PC-3 (cell line): ENCODE measurements at regions not wholly inside any gene's neighbourhood (a gene's known extent, or its start where the extent isn't known, plus 50 kb on each side); places are given as distances from the start of the nearest gene placed in this dataset.

Source experiments
- ATAC-seq: fragments of 200-7000 bp; cut with Tn5 transposase; 2 replicates; pipeline ENCODE4 v1.9.1; 2020; ENCODE audit warnings: mild to moderate bottlenecking, moderate library complexity
- BruUV-seq: library from RNA; stranded (reverse); fragments of 400-500 nt; replicated peaks from 2 replicates; lab custom pipeline; 2021; lab: Mats Ljungman, UMichigan
- CTCF ChIA-PET: fragments of 300-600 bp; sonication (Branson Sonifier 250); formaldehyde crosslinking; loops from one replicate; lab custom pipeline; 2022; ENCODE audit warnings: antibody characterized with exemption; lab: Charles Lee
- POLR2A ChIA-PET: fragments of 300-600 bp; sonication (Branson Sonifier 250); formaldehyde crosslinking; loops from one replicate; lab custom pipeline; 2022; ENCODE audit warnings: antibody characterized with exemption; ENCODE audit not compliant: unreplicated experiment; lab: Charles Lee
- DNase-seq: peaks from one replicate; pipeline ENCODE4 v3.0.0-alpha.2; 2015
- H2AFZ ChIP-seq: fragments of 300-600 bp; sonication (generic); 2 replicates; pipeline ENCODE4 v1.6.0; 2016; ENCODE audit warnings: antibody characterized with exemption, low read length
- H3F3A ChIP-seq: fragments of 300-600 bp; sonication (generic); one replicate; pipeline ENCODE4 v1.6.0; 2017; ENCODE audit warnings: antibody characterized with exemption, low read length, control low read depth, mild to moderate bottlenecking; ENCODE audit not compliant: unreplicated experiment
- H3K27ac ChIP-seq: fragments of 300-600 bp; sonication (generic); 2 replicates; pipeline ENCODE4 v1.5.1; 2016; ENCODE audit warnings: mild to moderate bottlenecking, low read length
- H3K27me3 ChIP-seq: fragments of 300-600 bp; sonication (generic); 2 replicates; pipeline ENCODE4 v1.6.1; 2016; ENCODE audit warnings: low read length, mixed read lengths
- H3K36me3 ChIP-seq: fragments of 300-600 bp; sonication (generic); 2 replicates; pipeline ENCODE4 v1.6.1; 2016; ENCODE audit warnings: low read depth, mixed run types, low read length, mixed read lengths
- H3K4me1 ChIP-seq: fragments of 300-600 bp; sonication (generic); 2 replicates; pipeline ENCODE4 v1.5.1; 2016; ENCODE audit warnings: low read length; ENCODE audit not compliant: insufficient read depth
- H3K4me2 ChIP-seq: fragments of 300-600 bp; sonication (generic); 2 replicates; pipeline ENCODE4 v1.6.0; 2016; ENCODE audit warnings: low read length
- H3K4me3 ChIP-seq: fragments of 300-600 bp; sonication (generic); 2 replicates; pipeline ENCODE4 v1.5.1; 2016; ENCODE audit warnings: mild to moderate bottlenecking, low read length, mixed read lengths
- H3K79me2 ChIP-seq: fragments of 300-600 bp; sonication (generic); 2 replicates; pipeline ENCODE4 v1.6.1; 2017; ENCODE audit warnings: low read length, mixed read lengths
- H3K9ac ChIP-seq: fragments of 300-600 bp; sonication (generic); 2 replicates; pipeline ENCODE4 v1.6.0; 2016; ENCODE audit warnings: mild to moderate bottlenecking, low read length
- H3K9me2 ChIP-seq: fragments of 300-600 bp; sonication (generic); replicated peaks from 2 replicates; pipeline ENCODE4 v1.6.1; 2016; ENCODE audit warnings: mixed run types, low read length, mixed read lengths
- H3K9me3 ChIP-seq: fragments of 300-600 bp; sonication (generic); 2 replicates; pipeline ENCODE4 v1.6.1; 2016; ENCODE audit warnings: low read length, mixed read lengths
- H4K20me1 ChIP-seq: fragments of 300-600 bp; sonication (generic); 2 replicates; pipeline ENCODE4 v1.6.1; 2016; ENCODE audit warnings: low read length, mixed read lengths
- CTCF ChIP-seq: fragments of 300-600 bp; sonication (generic); conservative IDR thresholded peaks from 2 replicates; pipeline ENCODE4 v1.5.1; 2017; ENCODE audit warnings: antibody characterized with exemption, low read depth, mild to moderate bottlenecking, low read length
- EZH2 ChIP-seq: fragments of 300-600 bp; sonication (generic); IDR thresholded peaks from one replicate; pipeline ENCODE4 v1.6.1; 2017; ENCODE audit warnings: antibody characterized with exemption, mild to moderate bottlenecking, low read length; ENCODE audit not compliant: unreplicated experiment
- EZH2phosphoT487 ChIP-seq: fragments of 300-600 bp; sonication (generic); IDR thresholded peaks from 2 replicates; pipeline ENCODE4 v1.6.1; 2018; ENCODE audit warnings: mild to moderate bottlenecking, antibody characterized with exemption, low read length, borderline replicate concordance
- intact Hi-C: fragments of 100-400 bp; cut with micrococcal nuclease; formaldehyde crosslinking; loops from 2 replicates; pipeline ENCODE4 v1.9.0; 2023

DNA sequence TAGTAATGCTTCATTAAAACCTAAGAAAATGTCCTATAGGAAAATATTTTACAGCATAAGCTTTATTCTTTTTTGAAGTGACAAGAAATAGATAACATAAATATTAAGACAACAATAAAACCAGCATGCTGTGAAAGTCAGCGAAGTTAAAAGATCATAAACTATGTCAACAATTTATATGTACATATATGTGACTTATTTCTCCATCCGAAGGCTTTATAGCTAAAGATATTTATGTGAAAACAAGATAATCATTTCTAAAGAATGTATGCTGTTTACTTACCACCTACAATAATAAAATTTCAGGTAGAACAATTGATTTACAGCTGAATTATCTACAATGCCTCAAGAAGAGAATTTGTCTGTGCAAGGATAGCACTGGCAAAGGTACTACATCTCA, 283.4 kb downstream of the CRPPA start:
- ChIA-PET POLR2A (no interaction called here), CTCF (interaction anchor here (0.7 kb wide), 1 partner anchor 181 kb away, joined by 3 read pairs; no protein-coding TSS in a partner anchor)
- H3K9me2 ChIP-seq = no peaks in the 10 kb centered on the region
- no peaks in the 10 kb centered on the region for H3K27me3 ChIP-seq
- 0 out of 2 replicates have a peak, but pooled peaks cover 4% of the 10 kb centered on the region for H3K4me1 ChIP-seq
- no peaks in the 10 kb centered on the region for H3K36me3 ChIP-seq
- H3K27ac ChIP-seq = no peak overlapping the region
- no peak overlapping the region for H3K9ac ChIP-seq
- H2AFZ ChIP-seq = no peak overlapping the region
- no peak overlapping the region for H3K4me2 ChIP-seq
- DNase-seq = peak; percentile 16
- intact Hi-C loops = loop anchor here (5.0 kb wide), 1 partner anchor 49 kb away; no protein-coding TSS in a partner anchor
- no TSS peak for BruUV-seq
- ATAC-seq = no peak; the same call in none of the 2 replicates
- H3K9me3 ChIP-seq = no peaks in the 10 kb centered on the region
- TF ChIP-seq CTCF (no peak), EZH2phosphoT487 (no peak), EZH2 (no peak)
- H4K20me1 ChIP-seq = no peaks in the 10 kb centered on the region
- H3K79me2 ChIP-seq = no peaks in the 10 kb centered on the region
- H3K4me3 ChIP-seq = no peak overlapping the region
- H3F3A ChIP-seq = no peaks in the 10 kb centered on the region

DNA sequence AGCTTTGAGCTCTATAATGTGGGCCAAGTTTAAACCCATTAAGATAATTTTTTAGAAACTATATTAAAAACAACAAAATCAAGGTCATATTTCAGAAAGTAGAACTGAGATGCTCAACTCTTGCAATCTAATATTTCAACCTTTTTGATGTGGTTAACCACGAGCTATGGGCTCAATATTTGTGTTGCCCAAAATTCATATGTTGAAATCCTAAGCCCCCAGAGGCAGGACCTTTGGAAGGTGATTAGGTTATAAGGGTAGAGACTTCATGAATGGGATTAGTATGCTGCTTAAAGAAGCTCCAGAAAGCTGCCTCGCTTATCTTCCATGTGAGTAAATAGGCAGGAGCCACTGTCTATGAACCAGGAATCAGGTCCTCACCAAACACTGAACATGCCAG, 284.4 kb downstream of the CRPPA start:
- no peaks in the 10 kb centered on the region for H4K20me1 ChIP-seq
- no peak overlapping the region for H2AFZ ChIP-seq
- DNase-seq (no peak), ATAC-seq (no peak)
- no peaks in the 10 kb centered on the region for H3K79me2 ChIP-seq
- H3K36me3 ChIP-seq = no peaks in the 10 kb centered on the region
- no peaks in the 10 kb centered on the region for H3F3A ChIP-seq
- no peaks in the 10 kb centered on the region for H3K9me2 ChIP-seq
- H3K9me3 ChIP-seq = no peaks in the 10 kb centered on the region
- BruUV-seq = no TSS peak
- H3K9ac ChIP-seq = no peak overlapping the region
- TF ChIP-seq EZH2phosphoT487 = no peak
- TF ChIP-seq EZH2 = no peak
- no peak for TF ChIP-seq CTCF
- CTCF ChIA-PET = no interaction called here
- 0 out of 2 replicates have a peak, but pooled peaks cover 4% of the 10 kb centered on the region for H3K4me1 ChIP-seq
- H3K4me3 ChIP-seq = no peak overlapping the region
- intact Hi-C loops = loop anchor here (5.0 kb wide), 1 partner anchor 50 kb away; no protein-coding TSS in a partner anchor
- POLR2A ChIA-PET = no interaction called here
- H3K27ac ChIP-seq = no peak overlapping the region
- no peaks in the 10 kb centered on the region for H3K27me3 ChIP-seq
- no peak overlapping the region for H3K4me2 ChIP-seq

GRCh38 chr7:16135658-16136057, 285.7 kb downstream of the CRPPA start:
- no peak for TF ChIP-seq EZH2
- no peaks in the 10 kb centered on the region for H4K20me1 ChIP-seq

More at GRCh38 chr7:16135658-16136057, 285.7 kb downstream of the CRPPA start:
- no peaks in the 10 kb centered on the region for H3K79me2 ChIP-seq
- no peaks in the 10 kb centered on the region for H3F3A ChIP-seq
- H3K4me3 ChIP-seq = no peak overlapping the region
- no peak overlapping the region for H3K9ac ChIP-seq
- ChIA-PET POLR2A (no interaction called here), CTCF (no interaction called here)
- H3K4me1 ChIP-seq = peaks cover 8% of the 10 kb centered on the region
- ATAC-seq (no peak), DNase-seq (no peak)
- H3K27me3 ChIP-seq = no peaks in the 10 kb centered on the region
- H3K9me3 ChIP-seq = no peaks in the 10 kb centered on the region
- no peaks in the 10 kb centered on the region for H3K9me2 ChIP-seq
- H3K4me2 ChIP-seq = no peak overlapping the region
- intact Hi-C loops = loop anchor here (5.0 kb wide), 1 partner anchor 52 kb away; no protein-coding TSS in a partner anchor
- H3K36me3 ChIP-seq = no peaks in the 10 kb centered on the region
- BruUV-seq = no TSS peak
- no peak overlapping the region for H2AFZ ChIP-seq
- no peak overlapping the region for H3K27ac ChIP-seq
